Stimulated activated CD8-positive, alpha-beta memory T cell treated with anti-CD3 and anti-CD28 coated beads, Interleukin-2, amount 100 ng/mL, for 1 hour (primary cell): ENCODE measurements at regions not wholly inside any gene's neighbourhood (a gene's known extent, or its start where the extent isn't known, plus 50 kb on each side); places are given as distances from the start of the nearest gene placed in this dataset.

ENCODE experiments used
- DNase-seq, 2 donors: peaks; one replicate each; pipeline ENCODE4 v3.0.0-alpha.2; 2020; ENCODE audit warnings: low read depth in 2 of 2

GRCh38 chr1:4603295-4604110, 50.9 kb upstream of the AJAP1 start:
- DNase-seq, result no peak
